Glutamatergic neuron (in vitro differentiated cells): ENCODE measurements at regions not wholly inside any gene's neighbourhood (a gene's known extent, or its start where the extent isn't known, plus 50 kb on each side); places are given as distances from the start of the nearest gene placed in this dataset.

Experiments
- DNase-seq: peaks from one replicate; pipeline ENCODE4 v3.0.0; 2022
- H3K27ac Mint-ChIP-seq: one replicate; pipeline ENCODE4 v1.8.0; 2020; ENCODE audit warnings: mild to moderate bottlenecking, mixed read lengths, inconsistent platforms; ENCODE audit not compliant: unreplicated experiment
- H3K27me3 Mint-ChIP-seq: one replicate; pipeline ENCODE4 v1.8.0; 2020; ENCODE audit warnings: mild to moderate bottlenecking, moderate library complexity, mixed read lengths, inconsistent platforms; ENCODE audit not compliant: unreplicated experiment
- H3K36me3 Mint-ChIP-seq: one replicate; pipeline ENCODE4 v1.8.0; 2020; ENCODE audit warnings: mild to moderate bottlenecking, mixed read lengths, inconsistent platforms; ENCODE audit not compliant: unreplicated experiment
- H3K4me1 Mint-ChIP-seq: one replicate; pipeline ENCODE4 v1.8.0; 2020; ENCODE audit warnings: mild to moderate bottlenecking, low read depth, mixed read lengths, inconsistent platforms; ENCODE audit not compliant: unreplicated experiment
- H3K4me3 Mint-ChIP-seq: one replicate; pipeline ENCODE4 v1.8.0; 2020; ENCODE audit warnings: mild to moderate bottlenecking, mixed read lengths, inconsistent platforms; ENCODE audit not compliant: unreplicated experiment
- H3K9me3 Mint-ChIP-seq: one replicate; pipeline ENCODE4 v1.8.0; 2020; ENCODE audit warnings: mild to moderate bottlenecking, moderate library complexity, mixed read lengths, inconsistent platforms; ENCODE audit not compliant: unreplicated experiment
- CTCF ChIP-seq: fragments of 200-600 bp; sonication (generic); IDR thresholded peaks from one replicate; pipeline ENCODE4 v1.5.0; 2021; ENCODE audit not compliant: partially characterized antibody, unreplicated experiment

- peaks cover 2% of the 10 kb centered on the region for H3K9me3 Mint-ChIP-seq
These were observed 836.4 kb downstream of the SLITRK6 start for GRCh38 chr13:84962849-84963248.

GRCh38 chr13:84962141-84962750 lies 837.0 kb downstream of the SLITRK6 start:
- Mint-ChIP-seq H3K27ac (no peak overlapping the region), H3K36me3 (no peaks in the 10 kb centered on the region), H3K4me1 (no peaks in the 10 kb centered on the region), H3K4me3 (no peak overlapping the region), H3K9me3 (peaks cover 2% of the 10 kb centered on the region), H3K27me3 (no peaks in the 10 kb centered on the region)
- TF ChIP-seq CTCF: no peak
- no peak for DNase-seq

More at GRCh38 chr13:84962849-84963248, 836.4 kb downstream of the SLITRK6 start:
- Mint-ChIP-seq H3K36me3 (no peaks in the 10 kb centered on the region), H3K27ac (no peak overlapping the region), H3K4me3 (no peak overlapping the region), H3K4me1 (no peaks in the 10 kb centered on the region), H3K27me3 (no peaks in the 10 kb centered on the region)
- TF ChIP-seq CTCF: no peak
- DNase-seq: no peak

- Mint-ChIP-seq H3K27ac (no peak overlapping the region), H3K9me3 (peaks cover 2% of the 10 kb centered on the region), H3K36me3 (no peaks in the 10 kb centered on the region), H3K4me3 (no peak overlapping the region), H3K27me3 (no peaks in the 10 kb centered on the region), H3K4me1 (no peaks in the 10 kb centered on the region)
- no peak for TF ChIP-seq CTCF
- DNase-seq: no peak
These were observed 838.2 kb downstream of the SLITRK6 start for GRCh38 chr13:84961023-84961422.

- peaks cover 2% of the 10 kb centered on the region for H3K9me3 Mint-ChIP-seq
These were observed 839.4 kb downstream of the SLITRK6 start for GRCh38 chr13:84959818-84960217.

GRCh38 chr13:84954636-84955035 lies 844.6 kb downstream of the SLITRK6 start:
- no peaks in the 10 kb centered on the region for H3K36me3 Mint-ChIP-seq
- H3K9me3 Mint-ChIP-seq: no peaks in the 10 kb centered on the region
- no peak overlapping the region for H3K27ac Mint-ChIP-seq
- no peak overlapping the region for H3K4me3 Mint-ChIP-seq
- no peaks in the 10 kb centered on the region for H3K27me3 Mint-ChIP-seq
- TF ChIP-seq CTCF: no peak
- H3K4me1 Mint-ChIP-seq: no peaks in the 10 kb centered on the region
- DNase-seq: no peak

More at GRCh38 chr13:84959818-84960217, 839.4 kb downstream of the SLITRK6 start:
- TF ChIP-seq CTCF: no peak
- Mint-ChIP-seq H3K36me3 (no peaks in the 10 kb centered on the region), H3K4me3 (no peak overlapping the region), H3K27me3 (no peaks in the 10 kb centered on the region), H3K27ac (no peak overlapping the region), H3K4me1 (no peaks in the 10 kb centered on the region)
- DNase-seq: no peak
